ENCODE measurements at regions not wholly inside any gene's neighbourhood (a gene's known extent, or its start where the extent isn't known, plus 50 kb on each side); places are given as distances from the start of the nearest gene placed in this dataset.

DNA sequence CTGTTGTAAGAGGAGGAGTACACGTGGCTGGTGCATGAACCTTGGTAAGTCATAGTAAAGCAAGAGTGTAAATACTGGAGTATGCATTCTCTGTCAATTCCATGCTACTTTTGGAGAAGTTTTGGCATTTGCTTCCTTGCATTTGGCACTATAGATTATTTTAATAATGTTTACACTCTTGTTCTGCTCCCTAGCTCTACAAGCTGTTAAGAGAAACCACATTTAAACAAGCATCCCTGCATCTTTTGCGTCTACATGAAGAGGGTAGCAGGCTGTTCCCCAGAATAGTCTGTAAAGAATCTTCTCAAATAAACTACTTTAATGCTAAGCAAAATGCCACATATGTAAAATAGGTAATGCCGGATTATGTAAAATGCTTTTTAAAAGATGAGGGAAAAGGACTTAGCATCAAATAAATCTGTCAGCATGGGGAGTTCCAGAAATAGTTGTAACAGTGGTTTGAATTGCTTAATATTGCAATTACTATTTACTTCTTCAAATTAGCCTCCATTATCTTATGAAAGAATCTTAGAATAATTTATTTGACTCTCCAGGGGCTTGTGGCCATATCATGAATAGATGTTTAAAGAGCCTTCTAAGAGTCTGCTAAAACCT lies 2127.3 kb upstream of the WWC1 start:
- DNase-seq (ENCODE audit: low read depth) = no peak

DNA sequence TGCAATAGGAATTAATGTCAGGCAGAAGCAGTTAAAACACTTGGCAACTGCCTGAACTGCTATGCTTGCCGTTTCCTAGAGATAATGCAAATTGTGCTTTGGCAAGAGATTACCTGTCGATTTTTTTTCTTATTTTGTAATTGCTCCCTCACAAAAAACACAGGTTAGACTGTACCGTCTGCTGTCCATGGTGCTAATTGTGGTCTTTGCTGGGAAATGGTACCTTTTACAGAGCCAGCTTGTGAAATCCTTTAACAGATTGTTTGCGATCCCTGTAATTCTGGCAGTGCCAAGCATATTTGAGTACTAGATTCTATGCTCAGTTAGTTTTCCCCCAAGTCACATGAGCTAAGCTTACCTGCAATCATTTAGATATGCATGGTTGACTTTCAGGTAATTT lies 2125.8 kb upstream of the WWC1 start:
- DNase-seq (ENCODE audit: low read depth) = no peak

DNA sequence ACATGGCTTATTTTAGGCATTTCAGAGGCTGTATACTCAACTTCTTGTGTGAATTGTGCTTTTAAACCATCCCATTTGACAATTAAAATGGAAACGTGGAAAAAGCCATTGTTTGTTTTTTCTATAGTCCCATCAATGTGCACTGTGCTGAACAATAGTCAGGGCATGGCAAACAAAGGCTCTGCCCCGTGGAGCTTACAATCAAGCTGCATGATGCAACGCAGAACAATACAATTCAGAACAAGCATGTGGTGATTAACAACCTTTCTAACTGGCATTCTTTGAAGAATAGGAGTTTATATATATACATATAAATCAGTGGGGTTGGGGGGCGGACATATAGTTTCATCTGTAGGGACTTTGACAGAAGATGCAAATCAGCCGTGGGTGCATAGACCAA lies 2125.4 kb upstream of the WWC1 start:
- no peak for DNase-seq (ENCODE audit: low read depth)

DNA sequence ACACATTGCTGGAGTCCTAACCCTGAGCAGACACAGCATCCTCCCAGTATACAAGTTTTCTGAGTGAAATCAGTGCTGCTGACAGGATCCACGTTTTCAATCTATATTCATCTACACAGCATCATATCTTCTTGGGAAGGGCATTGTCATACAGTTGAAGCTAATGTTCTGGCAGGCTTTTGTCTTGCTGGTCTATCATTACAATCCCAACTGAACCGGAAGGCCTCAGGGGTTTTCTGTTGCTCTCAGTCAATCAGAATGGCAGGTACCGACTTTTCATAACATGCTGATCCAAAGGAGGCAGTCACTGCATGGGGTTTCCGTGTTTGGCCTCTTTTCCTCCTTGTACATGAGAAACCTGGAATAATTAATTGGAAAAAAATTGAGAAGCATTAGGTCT lies 2118.8 kb upstream of the WWC1 start:
- DNase-seq (ENCODE audit: low read depth) = no peak

GRCh38 chr5:166178411-166179080 lies 2112.9 kb upstream of the WWC1 start:
- no peak for DNase-seq (ENCODE audit: low read depth)

GRCh38 chr5:166185185-166185584 lies 2106.3 kb upstream of the WWC1 start:
- no peak for DNase-seq (ENCODE audit: low read depth)

DNA sequence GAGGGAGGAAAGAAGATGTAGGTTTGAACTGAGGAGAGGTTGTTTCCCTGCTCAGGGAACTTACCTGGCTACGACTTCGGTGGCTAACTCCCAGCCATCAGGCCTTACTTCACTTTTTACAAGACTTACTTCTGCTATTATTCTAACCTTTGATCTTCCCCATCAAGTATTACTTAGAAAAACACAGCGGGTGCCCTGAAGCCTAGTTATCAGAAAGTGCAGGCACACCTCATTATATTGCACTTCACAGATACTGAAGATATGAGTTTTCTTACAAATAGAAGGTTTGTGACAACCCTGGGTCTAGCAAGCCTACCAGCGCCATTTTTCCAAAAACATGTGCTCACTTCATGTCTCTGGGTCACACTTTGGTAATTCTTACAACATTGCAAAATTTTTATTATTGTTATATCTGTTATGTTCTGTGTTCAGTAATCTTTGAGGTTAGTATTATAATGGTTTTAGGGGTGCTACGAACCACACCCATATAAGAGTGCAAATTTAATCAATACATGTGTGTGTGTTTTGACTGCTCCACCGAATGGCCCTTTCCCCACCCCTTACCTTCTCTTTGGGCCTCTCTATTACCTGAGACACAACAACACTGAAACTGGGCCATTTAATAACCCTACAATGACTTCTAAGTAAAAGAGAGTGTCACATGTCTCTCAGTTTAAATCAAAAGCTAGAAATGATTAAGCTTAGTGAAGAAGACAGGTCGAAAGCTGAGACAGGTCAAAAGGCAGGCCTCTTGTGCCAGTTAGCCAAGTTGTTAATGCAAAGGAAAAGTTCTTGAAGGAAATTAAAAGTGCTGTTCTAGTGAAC lies 2102.7 kb upstream of the WWC1 start:
- no peak for DNase-seq (ENCODE audit: low read depth)

DNA sequence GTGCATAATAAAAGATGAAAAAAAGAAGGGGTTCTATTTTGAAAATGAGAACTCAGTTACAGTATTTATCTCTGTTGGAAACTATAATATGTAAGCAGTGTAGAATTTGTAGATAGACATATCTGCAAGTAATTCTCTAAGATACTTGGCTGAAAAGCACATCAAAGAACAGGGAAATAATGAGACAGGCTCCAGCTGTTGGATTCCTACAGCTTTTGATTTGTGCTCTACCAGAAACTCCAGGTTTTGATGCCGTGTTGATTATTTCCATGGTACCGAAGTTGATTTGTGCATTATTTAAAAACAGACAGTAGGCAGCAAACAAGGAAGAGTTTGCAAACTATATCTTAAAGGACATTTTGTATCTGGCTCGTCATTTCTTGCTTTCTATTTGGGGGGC lies 2098.7 kb upstream of the WWC1 start:
- DNase-seq (ENCODE audit: low read depth) = no peak

DNA sequence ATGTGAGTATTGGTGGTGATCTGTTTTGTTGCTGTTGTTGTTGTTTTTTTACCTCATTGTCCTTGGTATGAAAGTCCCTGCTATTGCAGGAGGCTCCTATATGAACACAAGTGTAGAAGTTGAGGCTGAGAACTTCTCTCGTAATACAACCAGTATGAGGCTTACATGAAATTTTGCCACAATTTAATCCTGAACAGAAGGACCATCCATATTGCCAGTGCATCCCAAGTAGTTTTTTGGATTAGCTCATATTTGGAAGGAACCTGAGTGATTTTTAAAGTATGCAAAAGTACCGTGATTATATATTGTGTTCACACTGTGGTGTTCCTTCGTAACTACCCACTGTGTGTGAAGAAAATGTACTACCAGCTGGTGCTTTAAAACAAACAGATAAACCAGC lies 2095.5 kb upstream of the WWC1 start:
- DNase-seq (ENCODE audit: low read depth) = no peak

GRCh38 chr5:166200532-166200931 lies 2090.9 kb upstream of the WWC1 start:
- no peak for DNase-seq (ENCODE audit: low read depth)

DNA sequence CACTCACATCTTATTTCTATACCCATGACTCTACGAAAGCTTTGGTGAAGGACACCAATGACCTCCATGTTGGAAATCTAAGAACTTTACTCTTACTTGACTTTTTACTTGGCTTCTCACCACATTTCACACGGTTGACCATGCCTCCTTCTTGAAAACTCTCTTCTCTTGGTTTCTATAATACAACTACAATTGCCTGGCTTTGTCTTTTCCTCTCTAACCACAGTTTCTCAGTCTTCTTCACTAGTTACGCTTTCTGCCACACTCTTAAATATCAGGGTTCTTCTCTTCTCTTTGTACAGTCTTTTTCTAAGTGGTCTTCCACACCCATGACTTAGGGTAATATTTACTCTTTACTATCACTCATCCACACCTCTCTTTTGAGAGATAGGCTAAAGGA lies 2079.8 kb upstream of the WWC1 start:
- no peak for DNase-seq (ENCODE audit: low read depth)

- DNase-seq (ENCODE audit: low read depth) = no peak
These were observed 2055.1 kb upstream of the WWC1 start for GRCh38 chr5:166236327-166236726.

- DNase-seq (ENCODE audit: low read depth) = no peak
These were observed 2050.7 kb upstream of the WWC1 start for GRCh38 chr5:166240705-166241104.

DNA sequence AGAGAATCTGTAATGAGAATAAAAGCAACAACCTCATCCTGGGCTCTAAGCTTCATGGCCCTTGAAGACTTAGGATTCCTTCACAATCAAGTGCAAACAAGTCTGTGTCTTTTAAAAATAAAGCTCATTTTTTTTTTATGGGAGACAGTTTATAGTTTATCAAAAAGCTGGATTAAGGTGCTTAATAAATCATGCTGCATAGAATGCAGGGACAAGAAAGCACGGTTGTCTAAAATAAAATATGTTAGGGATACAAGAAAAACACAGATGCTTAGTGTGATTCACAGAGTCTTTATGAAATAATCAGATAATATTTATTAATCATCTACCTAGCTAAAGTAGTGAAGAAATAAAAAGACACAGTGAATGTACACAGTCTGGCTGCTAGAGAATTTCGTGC lies 2045.9 kb upstream of the WWC1 start:
- no peak for DNase-seq (ENCODE audit: low read depth)

DNA sequence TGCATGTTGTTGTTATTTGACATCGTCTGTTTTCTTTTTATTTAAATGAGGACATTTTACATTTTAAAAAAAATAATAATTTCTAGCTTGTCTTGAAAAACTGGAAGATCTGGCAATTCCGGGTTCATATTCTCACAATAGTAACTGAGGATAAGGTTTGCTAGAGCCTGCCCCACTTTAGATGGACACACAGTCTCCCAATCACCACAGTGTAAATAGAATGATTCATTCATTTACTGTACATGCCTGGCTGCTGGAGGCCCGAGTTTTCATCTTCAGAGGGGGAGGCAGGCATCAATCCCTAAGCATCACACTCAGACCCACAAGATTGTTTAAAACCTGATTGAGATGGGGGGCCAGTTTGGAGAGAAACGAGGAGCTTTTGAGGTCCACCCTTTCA lies 2039.7 kb upstream of the WWC1 start:
- no peak for DNase-seq (ENCODE audit: low read depth)

GRCh38 chr5:166257661-166258060 lies 2033.8 kb upstream of the WWC1 start:
- no peak for DNase-seq (ENCODE audit: low read depth)

GRCh38 chr5:166262395-166262794 lies 2029.0 kb upstream of the WWC1 start:
- no peak for DNase-seq (ENCODE audit: low read depth)

DNA sequence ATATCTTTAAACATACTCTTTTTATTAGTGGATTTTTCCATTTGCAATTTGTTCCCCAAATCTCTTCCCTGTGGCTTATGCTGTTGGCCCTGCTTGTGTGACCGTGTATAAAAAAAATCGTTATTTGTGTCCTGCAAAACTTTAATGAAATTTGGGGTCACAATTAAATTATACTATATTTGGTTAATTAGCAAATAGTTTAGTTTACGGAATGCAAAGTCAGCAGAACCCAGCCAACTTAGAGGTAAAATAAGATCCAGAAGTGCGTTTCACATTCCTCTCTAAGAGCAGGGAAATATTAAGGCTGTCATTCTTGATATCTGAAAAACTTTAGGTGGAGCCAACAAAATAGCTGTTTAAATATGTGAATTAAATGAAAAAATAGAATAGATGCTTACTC lies 2023.5 kb upstream of the WWC1 start:
- no peak for DNase-seq (ENCODE audit: low read depth)

DNA sequence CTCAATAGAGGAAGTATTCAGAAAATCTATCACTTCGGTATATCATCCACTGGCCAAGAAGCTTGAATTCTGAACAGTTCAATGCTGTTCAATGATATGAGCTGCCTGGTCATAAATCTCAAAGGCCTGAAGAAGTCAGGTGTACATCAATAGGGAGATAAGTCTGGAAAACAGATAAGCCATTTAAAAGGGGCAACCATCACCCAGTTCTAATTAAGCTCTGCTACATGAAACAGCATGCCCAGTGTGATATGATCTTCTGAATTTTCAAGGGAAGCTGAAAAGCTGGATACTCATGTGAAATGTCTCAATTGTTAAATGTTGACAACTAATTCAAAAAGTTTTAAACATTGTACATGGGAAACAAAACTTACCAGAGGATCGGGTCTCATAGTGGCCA lies 2020.7 kb upstream of the WWC1 start:
- DNase-seq (ENCODE audit: low read depth) = no peak

DNA sequence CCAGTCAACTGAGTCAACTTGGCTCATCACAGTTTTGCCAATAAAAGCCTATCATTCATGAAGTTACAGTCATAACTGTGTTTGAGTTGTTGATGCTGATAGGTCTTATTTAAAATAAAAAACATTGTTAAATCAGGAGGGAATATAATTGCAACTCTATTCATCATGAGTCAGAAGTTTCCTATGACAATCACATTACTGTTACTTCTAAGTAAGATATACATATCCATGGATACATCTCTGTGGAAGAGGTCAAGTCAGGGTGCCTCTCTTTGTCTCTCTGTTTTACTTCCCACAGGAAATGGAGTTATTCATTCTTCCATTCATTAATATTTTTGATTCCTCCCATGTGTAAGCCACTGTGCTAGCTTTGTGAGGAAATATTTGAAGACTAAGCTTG lies 2015.4 kb upstream of the WWC1 start:
- no peak for DNase-seq (ENCODE audit: low read depth)

DNA sequence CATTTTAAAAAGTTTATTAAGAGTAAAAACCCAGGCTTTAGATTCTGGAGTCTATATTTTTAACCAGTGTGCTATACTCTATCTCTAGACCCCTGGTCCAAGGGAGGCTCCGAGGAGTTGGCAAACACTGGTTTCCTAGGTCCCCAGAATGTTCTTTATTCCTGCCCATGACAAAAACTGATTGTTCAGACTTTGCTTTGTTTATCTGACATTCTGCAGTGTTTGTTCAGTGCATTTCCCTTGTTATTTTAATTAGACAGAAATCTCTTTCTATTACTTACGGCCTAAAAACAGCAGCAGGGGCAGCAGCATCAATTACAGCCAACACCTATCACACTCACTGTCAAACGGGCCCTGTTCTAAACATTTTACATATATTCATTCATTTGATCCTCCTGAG lies 2011.6 kb upstream of the WWC1 start:
- no peak for DNase-seq (ENCODE audit: low read depth)

GRCh38 chr5:166281433-166281832 lies 2010.0 kb upstream of the WWC1 start:
- no peak for DNase-seq (ENCODE audit: low read depth)

GRCh38 chr5:166282939-166283338 lies 2008.5 kb upstream of the WWC1 start:
- DNase-seq (ENCODE audit: low read depth) = no peak

Measured in RPMI7951 (cell line).